ENCODE measurements at regions not wholly inside any gene's neighbourhood (a gene's known extent, or its start where the extent isn't known, plus 50 kb on each side); places are given as distances from the start of the nearest gene placed in this dataset.

DNA sequence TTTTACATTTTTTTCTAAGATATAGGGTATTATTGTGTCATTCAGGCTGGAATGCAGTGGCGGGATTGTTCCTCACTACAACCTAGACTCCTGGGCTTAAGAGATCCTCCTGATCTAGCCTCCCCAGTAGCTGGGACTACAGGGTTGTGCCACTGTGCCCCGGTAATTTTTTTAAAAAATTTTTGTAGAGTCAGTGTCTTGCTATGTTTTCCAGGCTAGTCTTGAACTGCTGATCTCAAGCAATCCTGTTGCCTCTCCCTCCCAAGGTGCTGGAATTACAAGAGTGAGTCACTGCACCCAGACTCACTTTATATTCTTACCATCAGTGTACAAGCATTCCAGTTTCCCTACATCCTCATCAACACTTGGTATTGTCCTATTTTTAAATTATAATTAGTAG lies 156.4 kb upstream of the GYPA start:
- no peaks in the 10 kb centered on the region for H3K9me3 ChIP-seq (ENCODE audit: control insufficient read depth, insufficient read depth, low read length)
- H4K91ac ChIP-seq (ENCODE audit: insufficient read depth, low read depth, low read length) = no peak overlapping the region
- no peaks in the 10 kb centered on the region for H3K36me3 ChIP-seq (ENCODE audit: control insufficient read depth, insufficient read depth, low read length)
- H2BK120ac ChIP-seq (ENCODE audit: low read depth, low read length) = no peak overlapping the region
- no peak overlapping the region for H3K14ac ChIP-seq (replicated peaks; ENCODE audit: low read depth, low read length)
- no peak overlapping the region for H4K8ac ChIP-seq (ENCODE audit: low read depth in 2 of 2, low read length in 2 of 2)
- H2BK20ac ChIP-seq (ENCODE audit: low read depth, low read length) = no peak overlapping the region
- H3K27me3 ChIP-seq (ENCODE audit: control insufficient read depth, insufficient read depth, low read length) = no peaks in the 10 kb centered on the region
- H3K4me1 ChIP-seq (ENCODE audit: control insufficient read depth, insufficient read depth, low read length) = no peaks in the 10 kb centered on the region
- H3K23ac ChIP-seq (ENCODE audit: low read depth, low read length) = no peak overlapping the region
- no peak overlapping the region for H2BK5ac ChIP-seq (ENCODE audit: low read depth, low read length, poor library complexity, severe bottlenecking)
- TF ChIP-seq, protein P1, sequence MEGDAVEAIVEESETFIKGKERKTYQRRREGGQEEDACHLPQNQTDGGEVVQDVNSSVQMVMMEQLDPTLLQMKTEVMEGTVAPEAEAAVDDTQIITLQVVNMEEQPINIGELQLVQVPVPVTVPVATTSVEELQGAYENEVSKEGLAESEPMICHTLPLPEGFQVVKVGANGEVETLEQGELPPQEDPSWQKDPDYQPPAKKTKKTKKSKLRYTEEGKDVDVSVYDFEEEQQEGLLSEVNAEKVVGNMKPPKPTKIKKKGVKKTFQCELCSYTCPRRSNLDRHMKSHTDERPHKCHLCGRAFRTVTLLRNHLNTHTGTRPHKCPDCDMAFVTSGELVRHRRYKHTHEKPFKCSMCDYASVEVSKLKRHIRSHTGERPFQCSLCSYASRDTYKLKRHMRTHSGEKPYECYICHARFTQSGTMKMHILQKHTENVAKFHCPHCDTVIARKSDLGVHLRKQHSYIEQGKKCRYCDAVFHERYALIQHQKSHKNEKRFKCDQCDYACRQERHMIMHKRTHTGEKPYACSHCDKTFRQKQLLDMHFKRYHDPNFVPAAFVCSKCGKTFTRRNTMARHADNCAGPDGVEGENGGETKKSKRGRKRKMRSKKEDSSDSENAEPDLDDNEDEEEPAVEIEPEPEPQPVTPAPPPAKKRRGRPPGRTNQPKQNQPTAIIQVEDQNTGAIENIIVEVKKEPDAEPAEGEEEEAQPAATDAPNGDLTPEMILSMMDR (conservative IDR thresholded peaks at IDR 0.05; ENCODE audit: low read depth, low read length) = no peak
- TF ChIP-seq CEBPB (IDR thresholded peaks at IDR 0.05; ENCODE audit: low read depth, low read length) (no peak), RAD21 (IDR thresholded peaks at IDR 0.05; ENCODE audit: low read length) (no peak), MAZ (IDR thresholded peaks at IDR 0.05; ENCODE audit: borderline replicate concordance, low read depth, low read length) (no peak), CHD1 (IDR thresholded peaks at IDR 0.05; ENCODE audit: low read depth, low read length) (no peak), MAFK (IDR thresholded peaks at IDR 0.05; ENCODE audit: low read depth, low read length) (no peak), RCOR1 (IDR thresholded peaks at IDR 0.05; ENCODE audit: insufficient replicate concordance, low read length) (no peak), NFE2L2 (IDR thresholded peaks at IDR 0.05; ENCODE audit: low read depth, low read length) (no peak)
- TF ChIP-seq, protein P2, sequence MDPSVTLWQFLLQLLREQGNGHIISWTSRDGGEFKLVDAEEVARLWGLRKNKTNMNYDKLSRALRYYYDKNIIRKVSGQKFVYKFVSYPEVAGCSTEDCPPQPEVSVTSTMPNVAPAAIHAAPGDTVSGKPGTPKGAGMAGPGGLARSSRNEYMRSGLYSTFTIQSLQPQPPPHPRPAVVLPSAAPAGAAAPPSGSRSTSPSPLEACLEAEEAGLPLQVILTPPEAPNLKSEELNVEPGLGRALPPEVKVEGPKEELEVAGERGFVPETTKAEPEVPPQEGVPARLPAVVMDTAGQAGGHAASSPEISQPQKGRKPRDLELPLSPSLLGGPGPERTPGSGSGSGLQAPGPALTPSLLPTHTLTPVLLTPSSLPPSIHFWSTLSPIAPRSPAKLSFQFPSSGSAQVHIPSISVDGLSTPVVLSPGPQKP (IDR thresholded peaks at IDR 0.05; ENCODE audit: borderline replicate concordance, low read depth, low read length) = no peak
- TF ChIP-seq, protein P3, sequence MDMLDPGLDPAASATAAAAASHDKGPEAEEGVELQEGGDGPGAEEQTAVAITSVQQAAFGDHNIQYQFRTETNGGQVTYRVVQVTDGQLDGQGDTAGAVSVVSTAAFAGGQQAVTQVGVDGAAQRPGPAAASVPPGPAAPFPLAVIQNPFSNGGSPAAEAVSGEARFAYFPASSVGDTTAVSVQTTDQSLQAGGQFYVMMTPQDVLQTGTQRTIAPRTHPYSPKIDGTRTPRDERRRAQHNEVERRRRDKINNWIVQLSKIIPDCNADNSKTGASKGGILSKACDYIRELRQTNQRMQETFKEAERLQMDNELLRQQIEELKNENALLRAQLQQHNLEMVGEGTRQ (IDR thresholded peaks at IDR 0.05; ENCODE audit: low read depth, low read length) = no peak
- ChIA-PET POLR2A (ENCODE audit: unreplicated experiment) (no interaction called here), CTCF (no interaction called here)
- H2BK15ac ChIP-seq (ENCODE audit: low read depth, low read length) = no peak overlapping the region
- H3K4me3 ChIP-seq (ENCODE audit: insufficient read depth, low read depth, low read length) = no peak overlapping the region
- no peak overlapping the region for H4K5ac ChIP-seq (ENCODE audit: low read depth, low read length)
- no peak overlapping the region for H2AK9ac ChIP-seq (replicated peaks; ENCODE audit: low read depth, low read length, poor library complexity)
- no CpG with 5 or more reads among the region's 2 CpGs for WGBS, 2 experiments (ENCODE audit: extremely low coverage in 2 of 2, insufficient read length in 1 of 2)
- in situ Hi-C loops (cut with MboI; ENCODE audit: low sequenced_read_pairs) = no loop called here
- intact Hi-C loops (cut with micrococcal nuclease) = no loop called here
- H3K18ac ChIP-seq (ENCODE audit: low read depth, low read length) = no peak overlapping the region
- H3K79me1 ChIP-seq (ENCODE audit: low read depth in 1 of 2, low read length in 2 of 2) = no peaks in the 10 kb centered on the region
- dilution Hi-C loops (cut with HindIII; ENCODE audit: low sequenced_read_pairs, unreplicated experiment) = no loop called here
- no peak overlapping the region for H3K27ac ChIP-seq (ENCODE audit: insufficient read depth, low read length)
- ATAC-seq (ENCODE audit: low read depth) = no peak
- H3K9me1 ChIP-seq (ENCODE audit: insufficient read depth, low read length) = no peaks in the 10 kb centered on the region
- no peak overlapping the region for H2AK5ac ChIP-seq (ENCODE audit: low read depth, low read length)
- H4K20me1 ChIP-seq (ENCODE audit: insufficient read depth, low read length) = no peaks in the 10 kb centered on the region
- no TSS peak for BruUV-seq (replicated peaks)
- no peak for DNase-seq
- no peak overlapping the region for H2AFZ ChIP-seq (replicated peaks; ENCODE audit: low read length, poor library complexity)
- no peak overlapping the region for H3K4ac ChIP-seq (ENCODE audit: low read depth, low read length)
- H3K56ac ChIP-seq (ENCODE audit: extremely low read depth, insufficient read depth, low read length) = no peak overlapping the region
- H3K4me2 ChIP-seq (ENCODE audit: low read depth, low read length) = no peak overlapping the region
- no peak overlapping the region for H3K9ac ChIP-seq (ENCODE audit: low read depth, low read length)
